Large intestine (tissue), 3 donors: ENCODE measurements at regions not wholly inside any gene's neighbourhood (a gene's known extent, or its start where the extent isn't known, plus 50 kb on each side); places are given as distances from the start of the nearest gene placed in this dataset.

Experiments used
- DNase-seq, 2 donors: peaks; one replicate each; pipeline versions ENCODE4 v3.0.0 to v3.0.0-alpha.2; 2013
- H3K27ac ChIP-seq: one replicate; pipeline ENCODE4 v1.5.1; 2013; ENCODE audit warnings: low read length
- H3K27me3 ChIP-seq: 2 replicates; pipeline ENCODE4 v1.6.1; 2013; ENCODE audit warnings: low read length; ENCODE audit not compliant: control insufficient read depth, insufficient read depth
- H3K36me3 ChIP-seq: 2 replicates; pipeline ENCODE4 v1.6.1; 2013; ENCODE audit warnings: low read length; ENCODE audit not compliant: control insufficient read depth, insufficient read depth
- H3K4me1 ChIP-seq: one replicate; pipeline ENCODE4 v1.6.1; 2013; ENCODE audit warnings: low read length; ENCODE audit not compliant: control insufficient read depth, insufficient read depth
- H3K4me3 ChIP-seq: one replicate; pipeline ENCODE4 v1.5.1; 2013; ENCODE audit warnings: low read length
- H3K9me3 ChIP-seq: one replicate; pipeline ENCODE4 v1.6.1; 2013; ENCODE audit warnings: mild to moderate bottlenecking, low read depth, low read length, moderate library complexity; ENCODE audit not compliant: control insufficient read depth
- WGBS: methylation state at CpG from one replicate; pipeline ENCODE4 v1.1.5; 2013; ENCODE audit warnings: low lambda C conversion rate; ENCODE audit not compliant: insufficient coverage; 5-methylcytosine and 5-hydroxymethylcytosine counted together

DNA sequence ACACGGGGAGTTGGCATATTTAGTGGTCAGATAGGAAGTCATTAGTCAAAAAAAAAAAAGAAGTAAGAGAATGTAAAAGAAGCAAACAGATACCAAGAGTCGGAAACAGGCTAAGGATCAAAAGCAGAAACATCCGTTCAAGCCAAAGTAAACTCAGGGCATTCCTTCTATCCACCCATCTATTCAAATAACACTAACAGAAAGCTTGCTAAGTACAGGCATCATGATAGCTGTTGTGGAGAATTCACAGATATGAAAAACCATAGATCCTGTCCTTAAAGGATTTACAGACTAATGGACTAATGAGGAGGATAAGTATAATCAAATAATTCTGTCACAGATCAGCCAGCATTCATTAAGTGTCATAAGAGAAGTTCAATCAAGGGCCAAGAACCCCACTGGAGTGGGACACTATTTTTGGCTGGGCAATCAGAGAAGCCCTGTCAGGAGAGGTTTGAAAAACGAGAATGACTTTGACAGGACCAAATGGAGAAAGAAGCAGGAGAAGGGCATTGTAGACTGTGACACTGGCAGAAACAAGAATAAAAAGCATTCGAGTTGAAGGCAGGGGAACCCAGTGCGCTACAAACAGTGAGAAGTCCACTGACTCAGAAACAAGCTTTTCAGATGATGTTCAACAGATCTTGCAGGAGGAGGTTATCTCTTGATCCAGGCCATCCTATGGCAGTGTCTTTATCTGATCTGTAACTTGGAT is 154.2 kb upstream of the TSLP start:
- no peak for DNase-seq
- no peak overlapping the region for H3K27ac ChIP-seq
- H3K9me3 ChIP-seq = no peaks in the 10 kb centered on the region
- no peaks in the 10 kb centered on the region for H3K27me3 ChIP-seq
- 42% methylated on average over 4 of the region's 6 CpGs for WGBS
- H3K36me3 ChIP-seq = no peaks in the 10 kb centered on the region
- no peak overlapping the region for H3K4me3 ChIP-seq
- no peaks in the 10 kb centered on the region for H3K4me1 ChIP-seq

DNA sequence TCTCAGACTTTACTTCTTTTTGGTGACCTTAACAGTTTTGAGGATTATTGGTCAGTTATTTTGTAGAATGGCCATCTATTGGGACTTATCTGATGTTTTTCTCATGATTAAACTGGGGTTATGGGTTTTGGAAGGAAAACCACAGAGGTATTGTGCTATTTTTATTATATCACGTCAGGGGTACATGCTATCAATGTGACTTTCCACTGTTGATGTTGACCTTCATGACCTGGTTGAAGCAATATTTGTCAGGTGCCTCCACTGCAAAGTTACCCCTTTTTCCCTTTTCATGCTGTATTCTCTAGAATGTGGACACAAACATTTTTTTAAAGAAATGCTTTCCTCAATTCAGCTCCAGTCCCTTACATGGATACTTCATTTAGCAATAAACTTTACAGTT is 152.8 kb upstream of the TSLP start:
- Histone ChIP-seq H3K4me1 (no peaks in the 10 kb centered on the region), H3K27me3 (no peaks in the 10 kb centered on the region), H3K9me3 (no peaks in the 10 kb centered on the region), H3K27ac (no peak overlapping the region), H3K36me3 (no peaks in the 10 kb centered on the region), H3K4me3 (no peak overlapping the region)
- no peak for DNase-seq
- no CpG with 5 or more reads among the region's 1 CpG for WGBS

DNA sequence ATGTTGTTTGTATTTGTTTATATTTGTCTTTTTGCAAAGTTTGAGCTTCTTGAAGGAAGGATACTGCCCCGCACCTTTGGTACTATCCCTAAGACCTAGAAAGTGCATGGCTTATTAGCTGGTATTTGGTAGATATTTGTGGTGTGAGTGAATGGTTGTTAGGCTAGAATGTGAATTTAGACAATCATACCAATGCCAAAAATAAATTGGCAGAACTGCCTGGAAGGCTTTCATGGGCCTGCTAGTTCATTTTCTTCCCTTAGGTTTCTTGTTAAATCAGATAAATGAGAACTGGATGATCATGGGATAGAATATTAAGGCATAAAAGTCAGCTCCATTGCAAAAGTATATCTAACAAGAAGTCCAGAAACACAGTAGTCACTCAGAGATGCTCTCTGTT is 147.5 kb upstream of the TSLP start:
- no peaks in the 10 kb centered on the region for H3K36me3 ChIP-seq
- WGBS = 100% methylated on average over 1 of the region's 1 CpG
- DNase-seq = no peak
- H3K4me3 ChIP-seq = no peak overlapping the region
- no peaks in the 10 kb centered on the region for H3K9me3 ChIP-seq
- H3K27me3 ChIP-seq = no peaks in the 10 kb centered on the region
- H3K27ac ChIP-seq = no peak overlapping the region
- no peaks in the 10 kb centered on the region for H3K4me1 ChIP-seq

- WGBS = no CpG with 5 or more reads among the region's 2 CpGs
- Histone ChIP-seq H3K4me1 (no peaks in the 10 kb centered on the region), H3K27me3 (no peaks in the 10 kb centered on the region), H3K4me3 (no peak overlapping the region), H3K36me3 (no peaks in the 10 kb centered on the region), H3K27ac (no peak overlapping the region), H3K9me3 (no peaks in the 10 kb centered on the region)
- DNase-seq = no peak
Observed at GRCh38 chr5:110925398-110925797, 146.1 kb upstream of the TSLP start.

GRCh38 chr5:110925916-110926315 is 145.6 kb upstream of the TSLP start:
- Histone ChIP-seq H3K27ac (no peak overlapping the region), H3K4me3 (no peak overlapping the region), H3K4me1 (no peaks in the 10 kb centered on the region), H3K36me3 (no peaks in the 10 kb centered on the region), H3K9me3 (no peaks in the 10 kb centered on the region), H3K27me3 (no peaks in the 10 kb centered on the region)
- no peak for DNase-seq
- no CpG with 5 or more reads among the region's 1 CpG for WGBS

DNA sequence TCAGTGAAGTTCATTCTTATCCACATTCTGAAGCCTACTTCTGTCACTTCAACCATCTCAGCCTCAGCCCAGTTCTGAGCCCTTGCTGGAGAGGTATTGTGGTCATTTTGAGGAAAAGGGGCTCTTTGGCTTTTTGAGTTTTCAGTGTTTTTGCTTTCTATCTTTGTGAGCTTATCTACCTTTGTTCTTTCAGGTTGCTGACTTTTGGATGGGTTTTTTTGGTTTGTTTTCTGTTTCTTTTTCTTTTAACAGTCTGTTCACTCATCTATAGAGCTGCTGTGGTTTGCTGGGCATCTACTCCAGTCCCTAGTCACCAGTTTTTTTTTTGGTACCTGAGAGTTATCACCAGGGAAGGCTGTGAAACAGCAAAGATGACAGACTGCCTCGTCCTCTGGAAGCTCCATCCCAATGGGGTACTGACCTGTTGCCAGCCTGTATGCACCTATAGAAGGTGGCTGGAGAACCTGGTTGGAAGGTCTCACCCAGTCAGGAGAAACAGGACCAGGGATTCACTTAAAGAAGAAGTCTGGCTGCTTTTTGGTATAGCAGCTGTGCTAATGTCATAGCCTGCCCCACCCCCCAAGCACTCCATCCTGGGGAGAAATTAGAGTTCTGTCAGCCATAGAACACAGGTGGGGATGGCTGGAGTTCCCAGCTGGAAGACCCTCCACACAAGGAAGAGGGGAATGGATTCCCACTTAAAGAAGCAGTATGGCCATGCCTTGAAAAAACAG is 138.6 kb upstream of the TSLP start:
- Histone ChIP-seq H3K9me3 (no peaks in the 10 kb centered on the region), H3K27ac (no peak overlapping the region), H3K4me1 (no peaks in the 10 kb centered on the region), H3K4me3 (no peak overlapping the region), H3K27me3 (no peaks in the 10 kb centered on the region), H3K36me3 (no peaks in the 10 kb centered on the region)
- DNase-seq = no peak
- WGBS = no CpG with 5 or more reads among the region's 1 CpG

DNA sequence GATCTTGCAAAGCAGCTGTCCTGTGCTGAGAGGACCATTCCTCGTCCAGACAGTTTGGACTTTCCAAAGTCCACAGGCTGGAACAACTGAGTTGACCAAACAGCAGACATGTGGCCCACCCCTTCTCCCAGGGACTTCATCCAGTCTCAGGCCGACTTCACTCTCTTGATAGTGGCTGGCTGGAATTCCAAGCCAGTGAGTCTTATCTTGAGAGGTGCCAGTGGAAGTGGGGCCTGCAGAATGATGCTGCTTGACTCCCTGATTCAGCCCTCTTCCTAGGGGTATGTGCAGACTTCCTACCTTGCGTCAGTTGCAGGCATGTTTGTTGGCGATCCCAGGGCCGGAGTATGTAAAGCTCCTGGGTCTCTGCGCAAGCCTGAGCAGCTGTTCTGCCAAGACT is 131.4 kb upstream of the TSLP start:
- Histone ChIP-seq H3K9me3 (no peaks in the 10 kb centered on the region), H3K27me3 (no peaks in the 10 kb centered on the region), H3K27ac (no peak overlapping the region), H3K4me1 (no peaks in the 10 kb centered on the region), H3K36me3 (no peaks in the 10 kb centered on the region), H3K4me3 (no peak overlapping the region)
- WGBS = no CpG with 5 or more reads among the region's 6 CpGs
- no peak for DNase-seq

GRCh38 chr5:110945874-110946436 is 125.6 kb upstream of the TSLP start:
- Histone ChIP-seq H3K36me3 (no peaks in the 10 kb centered on the region), H3K9me3 (no peaks in the 10 kb centered on the region), H3K4me3 (no peak overlapping the region), H3K4me1 (no peaks in the 10 kb centered on the region), H3K27ac (no peak overlapping the region), H3K27me3 (no peaks in the 10 kb centered on the region)
- no CpG with 5 or more reads among the region's 3 CpGs for WGBS
- no peak for DNase-seq

GRCh38 chr5:110951373-110951791 is 120.1 kb upstream of the TSLP start:
- DNase-seq = no peak
- no peaks in the 10 kb centered on the region for H3K36me3 ChIP-seq
- no peaks in the 10 kb centered on the region for H3K27me3 ChIP-seq
- no peak overlapping the region for H3K4me3 ChIP-seq
- no peak overlapping the region for H3K27ac ChIP-seq
- WGBS = 86% methylated on average over 1 of the region's 2 CpGs
- H3K9me3 ChIP-seq = peaks cover 1% of the 10 kb centered on the region
- H3K4me1 ChIP-seq = no peaks in the 10 kb centered on the region

DNA sequence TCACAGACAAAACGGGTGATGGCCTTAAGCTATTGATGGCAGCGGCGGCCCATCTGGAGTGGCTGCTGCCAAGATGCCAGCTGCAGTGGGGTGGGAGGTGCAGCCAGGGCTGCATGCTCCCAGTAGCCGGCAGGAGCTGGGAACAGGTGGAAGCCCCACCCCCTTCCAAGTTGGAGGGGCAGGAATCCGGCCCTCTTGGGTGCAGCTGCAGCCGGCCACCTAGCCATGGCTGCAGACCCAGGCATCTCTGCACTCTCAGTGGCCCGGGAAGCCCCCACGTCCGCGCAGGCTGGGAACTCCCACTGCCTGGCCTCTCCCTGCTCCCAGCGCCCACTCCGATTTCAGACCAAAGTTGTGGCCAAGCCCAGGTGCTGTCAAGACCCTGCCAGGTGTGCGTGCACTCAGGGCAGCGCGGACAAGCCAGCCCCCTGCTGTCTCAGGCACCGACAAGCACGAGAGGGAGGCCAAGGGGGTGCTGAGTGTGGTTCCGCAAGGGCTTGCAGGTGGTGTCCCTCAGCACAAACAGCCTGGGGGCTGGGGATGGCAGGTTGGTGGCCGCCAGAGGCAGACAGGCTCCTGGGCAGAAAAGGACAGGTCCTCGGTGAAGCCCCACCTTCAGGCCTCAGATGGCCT is 115.1 kb upstream of the TSLP start:
- H3K27ac ChIP-seq = no peak overlapping the region
- H3K27me3 ChIP-seq = no peaks in the 10 kb centered on the region
- H3K4me3 ChIP-seq = no peak overlapping the region
- no peak for DNase-seq
- H3K36me3 ChIP-seq = no peaks in the 10 kb centered on the region
- H3K4me1 ChIP-seq = no peaks in the 10 kb centered on the region
- peaks cover 7% of the 10 kb centered on the region for H3K9me3 ChIP-seq
- WGBS = no CpG with 5 or more reads among the region's 20 CpGs
